Cardiac fibroblast (primary cell): ENCODE measurements at regions not wholly inside any gene's neighbourhood (a gene's known extent, or its start where the extent isn't known, plus 50 kb on each side); places are given as distances from the start of the nearest gene placed in this dataset.

Experiments
- DNase-seq, 2 donors: peaks; one replicate each; pipeline versions ENCODE4 v3.0.0 to v3.0.0-alpha.2; 2010; ENCODE audit warnings: low read depth in 2 of 2
- H3K4me3 ChIP-seq, 2 donors: replicated peaks in 1 of 2; 1 replicate in 1 of 2; 2 replicates in 1 of 2; pipeline ENCODE4 v1.5.1; 2011; ENCODE audit warnings: low read depth in 2 of 2, low read length in 2 of 2, mild to moderate bottlenecking in 2 of 2, moderate library complexity in 1 of 2
- CTCF ChIP-seq: IDR thresholded peaks from one replicate; pipeline ENCODE4 v1.5.1; 2011; ENCODE audit warnings: low read depth, mild to moderate bottlenecking, low read length, inconsistent platforms

GRCh38 chr12:75759842-75760572, 248.6 kb upstream of the KRR1 start:
- TF ChIP-seq CTCF, result no peak
- peak; percentile 60 to 84 for DNase-seq
- no peak overlapping the region for H3K4me3 ChIP-seq

- DNase-seq, result no peak
- TF ChIP-seq CTCF, result no peak
- no peak overlapping the region for H3K4me3 ChIP-seq
Observed at GRCh38 chr12:75759196-75759595, 247.8 kb upstream of the KRR1 start.

- TF ChIP-seq CTCF, result no peak
Observed at GRCh38 chr12:75756771-75757170, 245.4 kb upstream of the KRR1 start.

DNA sequence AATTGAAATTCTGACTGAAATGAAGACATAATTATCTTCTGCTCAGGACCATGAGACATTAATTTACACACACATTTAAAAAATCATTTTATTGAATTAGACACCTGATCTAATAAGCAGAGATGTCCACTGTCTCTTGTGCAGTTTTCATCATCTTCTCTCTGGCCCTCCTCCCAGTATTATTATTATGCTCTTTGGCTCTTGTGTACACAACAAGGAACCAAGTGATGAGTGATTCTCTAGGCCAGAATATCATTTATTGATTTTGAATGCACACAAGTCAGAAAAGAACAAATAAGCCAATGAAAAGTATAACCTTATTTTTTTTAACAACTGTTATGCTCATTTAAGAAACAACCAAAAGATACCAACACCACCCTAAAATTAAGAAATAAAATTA, 244.7 kb upstream of the KRR1 start:
- no peak for DNase-seq
- no peak overlapping the region for H3K4me3 ChIP-seq
- no peak for TF ChIP-seq CTCF

More at GRCh38 chr12:75756771-75757170, 245.4 kb upstream of the KRR1 start:
- no peak overlapping the region for H3K4me3 ChIP-seq
- no peak for DNase-seq

DNA sequence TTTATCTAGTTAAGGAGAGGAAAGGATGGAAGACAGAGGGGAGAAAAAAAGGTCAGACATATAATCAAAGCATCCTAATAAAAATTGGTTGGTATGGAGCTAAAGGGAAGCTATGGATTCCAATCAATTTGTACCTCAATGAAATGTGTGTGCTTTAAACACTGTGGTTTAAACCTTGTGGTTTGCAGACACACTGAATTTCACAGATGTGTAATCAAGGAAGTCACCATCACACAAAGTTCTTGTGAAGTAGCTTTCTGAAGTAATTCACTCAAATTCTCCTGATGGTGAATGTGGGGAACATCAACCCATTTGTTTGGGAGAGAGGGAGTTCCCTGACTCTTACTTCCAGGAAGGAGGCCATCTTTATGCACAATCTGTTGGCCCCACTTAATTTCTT, 243.3 kb upstream of the KRR1 start:
- no peak for TF ChIP-seq CTCF
- no peak overlapping the region for H3K4me3 ChIP-seq
- no peak for DNase-seq

DNA sequence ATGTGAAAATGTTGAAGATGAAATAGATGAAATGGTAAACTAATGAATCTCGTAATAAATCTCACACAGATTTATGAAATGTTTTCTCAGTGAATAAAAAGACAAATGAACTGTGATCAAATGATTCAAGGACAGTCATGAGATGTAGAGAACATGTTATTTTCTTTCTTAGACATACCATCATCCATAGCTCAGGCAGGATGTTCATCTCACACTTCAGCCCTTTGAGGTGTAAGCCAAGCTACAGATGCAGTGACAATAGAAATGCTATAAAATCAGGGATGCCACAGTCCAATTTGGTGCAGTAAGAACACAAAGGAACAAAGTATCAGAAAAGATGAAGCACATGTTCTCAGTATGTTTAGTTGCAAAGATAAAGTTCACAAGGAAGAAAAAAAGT, 242.7 kb upstream of the KRR1 start:
- DNase-seq, result no peak
- no peak for TF ChIP-seq CTCF
- no peak overlapping the region for H3K4me3 ChIP-seq

- TF ChIP-seq CTCF, result no peak
- DNase-seq, result peak in 1 of 2 donors; percentile 48
Observed at GRCh38 chr12:75751769-75752471, 240.5 kb upstream of the KRR1 start.

More at GRCh38 chr12:75751769-75752471, 240.5 kb upstream of the KRR1 start:
- no peak overlapping the region for H3K4me3 ChIP-seq
